ENCODE measurements at regions not wholly inside any gene's neighbourhood (a gene's known extent, or its start where the extent isn't known, plus 50 kb on each side); places are given as distances from the start of the nearest gene placed in this dataset.

- no peaks in the 10 kb centered on the region for H3K27me3 ChIP-seq (ENCODE audit: insufficient read depth, low read depth)
- H3K79me2 ChIP-seq (ENCODE audit: insufficient read depth, low read depth), result no peaks in the 10 kb centered on the region
- H4K20me1 ChIP-seq (ENCODE audit: insufficient read depth), result no peaks in the 10 kb centered on the region
- H3K4me3 ChIP-seq (IDR thresholded peaks at IDR 0.05; ENCODE audit: insufficient read depth, low read depth, low read length), result no peak overlapping the region
- no peaks in the 10 kb centered on the region for H3K4me1 ChIP-seq (ENCODE audit: low read depth, poor library complexity, severe bottlenecking)
- no peak for TF ChIP-seq CTCF (conservative IDR thresholded peaks at IDR 0.05; ENCODE audit: low read depth, low read length)
- H3K4me2 ChIP-seq, result no peak overlapping the region
- no peak overlapping the region for H2AFZ ChIP-seq (ENCODE audit: low read depth)
- H3K36me3 ChIP-seq (ENCODE audit: insufficient read depth), result no peaks in the 10 kb centered on the region
- no peak overlapping the region for H3K9ac ChIP-seq
- H3K27ac ChIP-seq, result no peak overlapping the region
Measured at GRCh38 chr17:55661963-55662834, 60.5 kb downstream of the TMEM100 start.

- Histone ChIP-seq H3K27ac (no peak overlapping the region), H2AFZ (ENCODE audit: low read depth) (no peak overlapping the region), H3K9ac (no peak overlapping the region), H3K4me1 (ENCODE audit: low read depth, poor library complexity, severe bottlenecking) (no peaks in the 10 kb centered on the region), H3K79me2 (ENCODE audit: insufficient read depth, low read depth) (no peaks in the 10 kb centered on the region), H3K27me3 (ENCODE audit: insufficient read depth, low read depth) (no peaks in the 10 kb centered on the region), H3K4me3 (IDR thresholded peaks at IDR 0.05; ENCODE audit: insufficient read depth, low read depth, low read length) (no peak overlapping the region), H4K20me1 (ENCODE audit: insufficient read depth) (no peaks in the 10 kb centered on the region), H3K4me2 (no peak overlapping the region), H3K36me3 (ENCODE audit: insufficient read depth) (no peaks in the 10 kb centered on the region)
- no peak for TF ChIP-seq CTCF (conservative IDR thresholded peaks at IDR 0.05; ENCODE audit: low read depth, low read length)
Measured at GRCh38 chr17:55661256-55661758, 61.4 kb downstream of the TMEM100 start.

GRCh38 chr17:55660178-55660886 lies 62.3 kb downstream of the TMEM100 start:
- Histone ChIP-seq H3K27me3 (ENCODE audit: insufficient read depth, low read depth) (no peaks in the 10 kb centered on the region), H3K4me2 (no peak overlapping the region), H2AFZ (ENCODE audit: low read depth) (no peak overlapping the region), H3K27ac (no peak overlapping the region), H3K36me3 (ENCODE audit: insufficient read depth) (no peaks in the 10 kb centered on the region), H3K79me2 (ENCODE audit: insufficient read depth, low read depth) (no peaks in the 10 kb centered on the region), H3K4me1 (ENCODE audit: low read depth, poor library complexity, severe bottlenecking) (no peaks in the 10 kb centered on the region), H4K20me1 (ENCODE audit: insufficient read depth) (no peaks in the 10 kb centered on the region), H3K4me3 (IDR thresholded peaks at IDR 0.05; ENCODE audit: insufficient read depth, low read depth, low read length) (no peak overlapping the region), H3K9ac (no peak overlapping the region)
- no peak for TF ChIP-seq CTCF (conservative IDR thresholded peaks at IDR 0.05; ENCODE audit: low read depth, low read length)

GRCh38 chr17:55659661-55660060 lies 63.0 kb downstream of the TMEM100 start:
- Histone ChIP-seq H3K4me2 (no peak overlapping the region), H2AFZ (ENCODE audit: low read depth) (no peak overlapping the region), H3K4me3 (IDR thresholded peaks at IDR 0.05; ENCODE audit: insufficient read depth, low read depth, low read length) (no peak overlapping the region), H3K36me3 (ENCODE audit: insufficient read depth) (no peaks in the 10 kb centered on the region), H4K20me1 (ENCODE audit: insufficient read depth) (no peaks in the 10 kb centered on the region), H3K27me3 (ENCODE audit: insufficient read depth, low read depth) (no peaks in the 10 kb centered on the region), H3K9ac (no peak overlapping the region), H3K27ac (no peak overlapping the region), H3K79me2 (ENCODE audit: insufficient read depth, low read depth) (no peaks in the 10 kb centered on the region), H3K4me1 (ENCODE audit: low read depth, poor library complexity, severe bottlenecking) (no peaks in the 10 kb centered on the region)
- no peak for TF ChIP-seq CTCF (conservative IDR thresholded peaks at IDR 0.05; ENCODE audit: low read depth, low read length)
